Neural progenitor cell (in vitro differentiated cells): ENCODE measurements at regions not wholly inside any gene's neighbourhood (a gene's known extent, or its start where the extent isn't known, plus 50 kb on each side); places are given as distances from the start of the nearest gene placed in this dataset.

Experiments used
- CTCF ChIP-seq: fragments of 200-600 bp; sonication (generic); IDR thresholded peaks from 2 replicates; pipeline ENCODE4 v1.5.1; 2017; ENCODE audit warnings: antibody characterized with exemption, mild to moderate bottlenecking
- EZH2 ChIP-seq: fragments of 200-600 bp; sonication (generic); IDR thresholded peaks from 2 replicates; pipeline ENCODE4 v1.6.1; 2017; ENCODE audit warnings: antibody characterized with exemption, mild to moderate bottlenecking, moderate library complexity
- EZH2phosphoT487 ChIP-seq: fragments of 200-600 bp; sonication (generic); IDR thresholded peaks from 2 replicates; pipeline ENCODE4 v1.6.1; 2017; ENCODE audit warnings: antibody characterized with exemption

DNA sequence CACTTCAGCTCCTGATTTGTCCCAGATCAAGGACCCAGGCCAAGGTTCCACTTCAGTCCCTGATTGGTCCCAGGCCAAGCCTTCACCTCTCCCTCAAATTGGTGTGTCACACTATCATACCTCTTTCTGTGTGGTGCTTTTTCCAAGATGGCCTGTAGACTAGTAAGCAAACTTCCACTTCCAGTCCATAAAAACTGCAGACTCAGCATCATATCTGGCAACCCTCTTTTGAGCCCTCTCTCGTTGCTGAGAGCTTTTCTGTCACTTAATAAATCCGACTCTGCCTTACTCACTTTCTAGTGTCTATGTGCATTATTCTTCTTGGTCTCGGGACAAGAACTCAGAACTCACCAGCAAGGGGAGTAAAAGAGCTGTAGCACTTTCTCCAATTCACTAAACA is 1395.1 kb downstream of the LRFN5 start:
- no peak for TF ChIP-seq CTCF
- no peak for TF ChIP-seq EZH2phosphoT487
- no peak for TF ChIP-seq EZH2
